Natural killer cell (primary cell): ENCODE measurements at regions not wholly inside any gene's neighbourhood (a gene's known extent, or its start where the extent isn't known, plus 50 kb on each side); places are given as distances from the start of the nearest gene placed in this dataset.

ENCODE experiments used
- ATAC-seq, 3 donors: fragments of 150-1000 bp in 2 of 3; fragments of 200-7000 bp in 1 of 3; cut with Tn5 transposase; 1 replicate in 1 of 3; 2 replicates in 2 of 3; pipeline ENCODE4 v1.10.0; 2021; ENCODE audit warnings: mild to moderate bottlenecking in 2 of 3, moderate library complexity in 2 of 3
- DNase-seq, 2 donors: peaks; one replicate each; pipeline versions ENCODE4 v3.0.0 to v3.0.0-alpha.2; 2013 to 2021; ENCODE audit warnings: mixed read lengths in 1 of 2
- H3K27ac ChIP-seq: one replicate; pipeline ENCODE4 v1.5.1; 2013; ENCODE audit warnings: mild to moderate bottlenecking, low read length
- H3K27me3 ChIP-seq: one replicate; pipeline ENCODE4 v1.6.1; 2013; ENCODE audit warnings: low read length; ENCODE audit not compliant: control insufficient read depth, insufficient read depth
- H3K36me3 ChIP-seq: one replicate; pipeline ENCODE4 v1.6.1; 2013; ENCODE audit warnings: low read length; ENCODE audit not compliant: control insufficient read depth, insufficient read depth
- H3K4me1 ChIP-seq: one replicate; pipeline ENCODE4 v1.6.1; 2013; ENCODE audit warnings: low read length; ENCODE audit not compliant: control insufficient read depth, insufficient read depth
- H3K4me3 ChIP-seq: one replicate; pipeline ENCODE4 v1.5.1; 2013; ENCODE audit warnings: low read length
- H3K9me3 ChIP-seq: one replicate; pipeline ENCODE4 v1.6.1; 2013; ENCODE audit warnings: low read length; ENCODE audit not compliant: control insufficient read depth, insufficient read depth
- H3K27ac Mint-ChIP-seq, 2 donors: one replicate each; pipeline ENCODE4 v1.8.0; 2022; ENCODE audit warnings: mild to moderate bottlenecking in 2 of 2, mixed read lengths in 2 of 2, moderate library complexity in 1 of 2
- H3K27me3 Mint-ChIP-seq, 2 donors: one replicate each; pipeline ENCODE4 v1.8.0; 2022; ENCODE audit warnings: low read depth in 2 of 2, mixed read lengths in 2 of 2
- H3K36me3 Mint-ChIP-seq: one replicate; pipeline ENCODE4 v1.8.0; 2022; ENCODE audit warnings: mixed read lengths
- H3K4me1 Mint-ChIP-seq, 2 donors: one replicate each; pipeline ENCODE4 v1.8.0; 2022; ENCODE audit warnings: mixed read lengths in 2 of 2
- H3K4me3 Mint-ChIP-seq: one replicate; pipeline ENCODE4 v1.8.0; 2022; ENCODE audit warnings: mild to moderate bottlenecking, moderate library complexity, mixed read lengths
- H3K9me3 Mint-ChIP-seq, 2 donors: one replicate each; pipeline ENCODE4 v1.8.0; 2022; ENCODE audit warnings: mixed read lengths in 2 of 2
- WGBS: methylation state at CpG from one replicate; pipeline ENCODE4 v1.1.7; 2013; ENCODE audit warnings: missing lambda C conversion rate; ENCODE audit not compliant: insufficient coverage; 5-methylcytosine and 5-hydroxymethylcytosine counted together
- intact Hi-C: fragments of 100-400 bp; cut with micrococcal nuclease; formaldehyde crosslinking; loops from one replicate; pipeline ENCODE4 v1.14.2; 2022
- TF ChIP-seq, protein P1 (sequence below): fragments of 200-600 bp; IDR thresholded peaks from one replicate; pipeline ENCODE4 v1.8.0; 2022; ENCODE audit warnings: antibody characterized with exemption

GRCh38 chr6:134813146-134813545 lies 136.8 kb downstream of the ALDH8A1 start:
- ATAC-seq (no peak), DNase-seq (no peak)
- no peaks in the 10 kb centered on the region for H3K9me3 Mint-ChIP-seq
- no peak overlapping the region for H3K4me3 Mint-ChIP-seq
- Histone ChIP-seq H3K27ac (no peak overlapping the region), H3K4me1 (no peaks in the 10 kb centered on the region), H3K9me3 (no peaks in the 10 kb centered on the region), H3K4me3 (no peak overlapping the region), H3K27me3 (no peaks in the 10 kb centered on the region), H3K36me3 (no peaks in the 10 kb centered on the region)
- H3K27ac Mint-ChIP-seq, result no peak overlapping the region
- 97% methylated on average over 2 of the region's 2 CpGs for WGBS
- TF ChIP-seq, protein P1, sequence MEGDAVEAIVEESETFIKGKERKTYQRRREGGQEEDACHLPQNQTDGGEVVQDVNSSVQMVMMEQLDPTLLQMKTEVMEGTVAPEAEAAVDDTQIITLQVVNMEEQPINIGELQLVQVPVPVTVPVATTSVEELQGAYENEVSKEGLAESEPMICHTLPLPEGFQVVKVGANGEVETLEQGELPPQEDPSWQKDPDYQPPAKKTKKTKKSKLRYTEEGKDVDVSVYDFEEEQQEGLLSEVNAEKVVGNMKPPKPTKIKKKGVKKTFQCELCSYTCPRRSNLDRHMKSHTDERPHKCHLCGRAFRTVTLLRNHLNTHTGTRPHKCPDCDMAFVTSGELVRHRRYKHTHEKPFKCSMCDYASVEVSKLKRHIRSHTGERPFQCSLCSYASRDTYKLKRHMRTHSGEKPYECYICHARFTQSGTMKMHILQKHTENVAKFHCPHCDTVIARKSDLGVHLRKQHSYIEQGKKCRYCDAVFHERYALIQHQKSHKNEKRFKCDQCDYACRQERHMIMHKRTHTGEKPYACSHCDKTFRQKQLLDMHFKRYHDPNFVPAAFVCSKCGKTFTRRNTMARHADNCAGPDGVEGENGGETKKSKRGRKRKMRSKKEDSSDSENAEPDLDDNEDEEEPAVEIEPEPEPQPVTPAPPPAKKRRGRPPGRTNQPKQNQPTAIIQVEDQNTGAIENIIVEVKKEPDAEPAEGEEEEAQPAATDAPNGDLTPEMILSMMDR, result no peak
- H3K36me3 Mint-ChIP-seq, result no peaks in the 10 kb centered on the region
- peaks cover 3 to 10% of the 10 kb centered on the region in 2 donors for H3K27me3 Mint-ChIP-seq
- no peaks in the 10 kb centered on the region for H3K4me1 Mint-ChIP-seq
- intact Hi-C loops, result no loop called here

DNA sequence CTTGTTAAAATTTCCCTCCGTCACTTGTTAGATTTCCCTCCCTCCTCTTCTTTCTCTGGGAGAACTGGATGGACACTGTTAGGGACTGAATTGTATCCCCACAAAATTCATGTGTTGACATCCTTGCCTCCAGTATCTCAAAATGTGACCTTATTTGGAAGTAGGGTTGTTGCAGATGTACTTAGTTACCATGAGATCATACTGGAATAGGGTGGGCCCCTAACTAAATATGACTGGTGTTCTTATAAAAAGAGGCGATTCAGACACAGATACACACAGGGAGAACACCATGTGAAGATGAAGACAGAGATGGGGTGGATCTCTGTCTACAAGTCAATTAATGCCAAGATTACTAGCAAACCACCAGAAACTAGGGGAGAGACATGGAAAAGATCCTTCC lies 139.5 kb downstream of the ALDH8A1 start:
- H3K4me1 ChIP-seq, result no peaks in the 10 kb centered on the region
- Mint-ChIP-seq H3K4me3 (no peak overlapping the region), H3K4me1 (no peaks in the 10 kb centered on the region), H3K27me3 (peaks cover 7 to 24% of the 10 kb centered on the region in 2 donors), H3K36me3 (no peaks in the 10 kb centered on the region), H3K27ac (no peak overlapping the region), H3K9me3 (no peaks in the 10 kb centered on the region)
- DNase-seq, result no peak
- 80% methylated on average over 1 of the region's 2 CpGs for WGBS
- TF ChIP-seq, protein P1, result no peak
- intact Hi-C loops, result no loop called here
- no peak overlapping the region for H3K27ac ChIP-seq
- no peaks in the 10 kb centered on the region for H3K36me3 ChIP-seq
- no peak overlapping the region for H3K4me3 ChIP-seq
- no peaks in the 10 kb centered on the region for H3K27me3 ChIP-seq
- H3K9me3 ChIP-seq, result no peaks in the 10 kb centered on the region
- ATAC-seq, result no peak

- no peak overlapping the region for H3K4me3 Mint-ChIP-seq
- no peak for DNase-seq
- TF ChIP-seq, protein P1, result no peak
- no peaks in the 10 kb centered on the region for H3K4me1 Mint-ChIP-seq
- Histone ChIP-seq H3K9me3 (no peaks in the 10 kb centered on the region), H3K4me1 (no peaks in the 10 kb centered on the region), H3K4me3 (no peak overlapping the region), H3K27me3 (no peaks in the 10 kb centered on the region), H3K36me3 (no peaks in the 10 kb centered on the region), H3K27ac (no peak overlapping the region)
- no peaks in the 10 kb centered on the region for H3K9me3 Mint-ChIP-seq
- intact Hi-C loops, result no loop called here
- ATAC-seq, result no peak
- peaks cover 7 to 24% of the 10 kb centered on the region in 2 donors for H3K27me3 Mint-ChIP-seq
- H3K36me3 Mint-ChIP-seq, result no peaks in the 10 kb centered on the region
- 93% methylated on average over 3 of the region's 4 CpGs for WGBS
- H3K27ac Mint-ChIP-seq, result no peak overlapping the region
Observed at GRCh38 chr6:134809130-134809529, 140.8 kb downstream of the ALDH8A1 start.

DNA sequence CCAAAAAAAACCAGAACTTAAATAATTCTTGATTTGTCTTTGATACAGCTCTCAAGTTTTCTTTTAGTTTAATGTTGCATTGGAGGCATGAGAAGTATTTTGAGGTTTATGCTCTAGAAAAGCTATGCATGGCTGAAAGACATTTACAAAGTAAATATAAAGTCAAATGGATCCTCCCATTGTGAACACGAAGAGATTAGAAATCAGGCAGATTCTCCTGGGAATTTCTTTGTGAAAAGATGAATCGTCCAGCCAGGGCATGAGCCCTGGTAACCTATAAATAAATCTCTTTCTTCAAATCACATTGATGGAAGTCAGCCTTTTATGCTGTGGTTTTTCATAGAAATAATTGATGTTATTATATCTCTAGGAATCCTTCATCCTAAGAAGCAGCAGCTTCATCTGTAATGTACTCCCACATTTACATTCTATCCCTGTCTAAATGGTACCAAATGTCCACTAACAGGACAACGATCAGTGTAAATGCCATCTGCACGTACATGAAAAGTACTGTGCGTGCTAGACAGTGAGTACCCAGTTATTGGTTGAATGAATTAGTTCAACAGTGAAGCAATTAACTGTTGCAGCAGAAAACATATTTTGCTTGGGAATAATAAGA lies 143.6 kb downstream of the ALDH8A1 start:
- Histone ChIP-seq H3K27ac (no peak overlapping the region), H3K4me3 (no peak overlapping the region), H3K4me1 (no peaks in the 10 kb centered on the region), H3K36me3 (no peaks in the 10 kb centered on the region), H3K9me3 (no peaks in the 10 kb centered on the region), H3K27me3 (no peaks in the 10 kb centered on the region)
- H3K9me3 Mint-ChIP-seq, result no peaks in the 10 kb centered on the region
- no peak for ATAC-seq
- TF ChIP-seq, protein P1, result no peak
- 90% methylated on average over 5 of the region's 5 CpGs for WGBS
- no peak overlapping the region for H3K27ac Mint-ChIP-seq
- H3K4me3 Mint-ChIP-seq, result no peak overlapping the region
- H3K27me3 Mint-ChIP-seq, result peaks cover 7 to 24% of the 10 kb centered on the region in 2 donors
- no peaks in the 10 kb centered on the region for H3K36me3 Mint-ChIP-seq
- intact Hi-C loops, result no loop called here
- no peak for DNase-seq
- H3K4me1 Mint-ChIP-seq, result no peaks in the 10 kb centered on the region
